K562 (cell line): ENCODE measurements at regions not wholly inside any gene's neighbourhood (a gene's known extent, or its start where the extent isn't known, plus 50 kb on each side); places are given as distances from the start of the nearest gene placed in this dataset.

Experiments used
- ATAC-seq: fragments of 200-7000 bp; cut with Tn5 transposase; 3 replicates; pipeline ENCODE4 v1.9.1; 2020; ENCODE audit warnings: moderate library complexity
- BruUV-seq: library from RNA; stranded (reverse); fragments of 400-500 nt; replicated peaks from 2 replicates; lab custom pipeline; 2021; lab: Mats Ljungman, UMichigan
- CTCF ChIA-PET: fragments of 300-600 bp; formaldehyde crosslinking; extraction: SDS; loops from one replicate; lab custom pipeline; 2021; ENCODE audit warnings: low intra/inter-chr PET ratio; lab: Yijun Ruan, JAX
- POLR2A ChIA-PET: fragments of 300-600, 350-650 bp; sonication (Branson Sonifier 250); formaldehyde crosslinking; extraction: SDS; loops from one replicate; lab custom pipeline; 2021; ENCODE audit warnings: antibody characterized with exemption, inconsistent platforms; lab: Yijun Ruan, JAX
- DNase-seq, 4 experiments: peaks; one replicate each; pipeline versions ENCODE4 v3.0.0 to v3.0.0-alpha.2; 2011 to 2018; ENCODE audit warnings: low spot score in 3 of 4, mixed read lengths in 3 of 4; ENCODE audit errors: extremely low read depth in 1 of 4
- FAIRE-seq: peaks from 2 replicates; lab custom pipeline; 2011; peaks lifted over from hg19 to GRCh38; lab: Jason Lieb, UNC
- H2AFZ ChIP-seq: 2 replicates; pipeline ENCODE4 v1.6.0; 2011; ENCODE audit warnings: low read depth, low read length, control low read depth, inconsistent platforms
- H3K27ac ChIP-seq: fragments of 200-600 bp; 3 replicates; pipeline ENCODE4 v1.8.0; 2011; ENCODE audit warnings: low read depth, mild to moderate bottlenecking, control low read depth, inconsistent platforms, low read length, moderate library complexity, mixed read lengths; ENCODE audit errors: extremely low read depth
- H3K27me3 ChIP-seq, 2 experiments: fragments of 300-600 bp in 1 of 2; 2 replicates in 1 of 2; 3 replicates in 1 of 2; pipeline versions ENCODE4 v1.6.0 to v1.8.0; 2011; ENCODE audit warnings: inconsistent platforms in 2 of 2, low read length in 2 of 2, mild to moderate bottlenecking in 1 of 2, mixed read lengths in 1 of 2, moderate library complexity in 1 of 2; ENCODE audit not compliant: control insufficient read depth in 2 of 2, insufficient read depth in 2 of 2
- H3K36me3 ChIP-seq: fragments of 300-600 bp; 3 replicates; pipeline ENCODE4 v1.8.0; 2011; ENCODE audit warnings: mild to moderate bottlenecking, low read length, inconsistent platforms; ENCODE audit not compliant: control insufficient read depth, insufficient read depth
- H3K4me1 ChIP-seq, 2 experiments: fragments of 200-600 bp in 1 of 2; replicated peaks in 1 of 2; 2 replicates in 1 of 2; 3 replicates in 1 of 2; pipeline versions ENCODE4 v1.5.1 to v1.8.0; 2011; ENCODE audit warnings: inconsistent platforms in 2 of 2, low read length in 2 of 2, mild to moderate bottlenecking in 1 of 2, mixed read lengths in 1 of 2, moderate library complexity in 1 of 2; ENCODE audit not compliant: control insufficient read depth in 2 of 2, insufficient read depth in 2 of 2
- H3K4me2 ChIP-seq: 2 replicates; pipeline ENCODE4 v1.6.1; 2011; ENCODE audit warnings: low read length, control low read depth, inconsistent platforms, mixed read lengths; ENCODE audit not compliant: insufficient read depth
- H3K4me3 ChIP-seq: fragments of 200-600 bp; sonication (generic), shearing (Covaris generic); 2 replicates; pipeline ENCODE4 v1.5.1; 2016; ENCODE audit warnings: control low read depth, inconsistent platforms
- H3K79me2 ChIP-seq: fragments of 200-600 bp; 3 replicates; pipeline ENCODE4 v1.8.0; 2011; ENCODE audit warnings: low read length, inconsistent platforms; ENCODE audit not compliant: control insufficient read depth, insufficient read depth
- H3K9ac ChIP-seq, 2 experiments: 2 replicates each; pipeline versions ENCODE4 v1.6.0 to v1.6.1; 2011; ENCODE audit warnings: low read depth in 2 of 2, low read length in 2 of 2, control low read depth in 1 of 2, inconsistent platforms in 1 of 2, mild to moderate bottlenecking in 1 of 2, mixed read lengths in 1 of 2; ENCODE audit not compliant: insufficient read depth in 1 of 2
- H3K9me1 ChIP-seq: one replicate; pipeline ENCODE4 v1.6.0; 2011; ENCODE audit warnings: inconsistent platforms, mild to moderate bottlenecking, low read length, moderate library complexity; ENCODE audit not compliant: control insufficient read depth, insufficient read depth
- H3K9me3 ChIP-seq: replicated peaks from 2 replicates; pipeline ENCODE4 v1.5.1; 2011; ENCODE audit warnings: low read depth, low read length, inconsistent platforms; ENCODE audit not compliant: control insufficient read depth, insufficient read depth
- H4K20me1 ChIP-seq: replicated peaks from 2 replicates; pipeline ENCODE4 v1.6.1; 2011; ENCODE audit warnings: low read length, inconsistent platforms, mixed read lengths; ENCODE audit not compliant: control insufficient read depth, insufficient read depth
- DMBX1 ChIP-seq: fragments of 250-450 bp; sonication (Bioruptor Pico); IDR thresholded peaks from 2 replicates; pipeline ENCODE4 v1.8.0; 2022; ENCODE audit warnings: inconsistent platforms, mild to moderate bottlenecking, moderate library complexity, borderline replicate concordance
- EWSR1 ChIP-seq: fragments of 450-650 bp; IDR thresholded peaks from 2 replicates; pipeline ENCODE4 v1.6.1; 2018; ENCODE audit warnings: borderline replicate concordance, mild to moderate bottlenecking, low read depth, moderate library complexity; ENCODE audit not compliant: partially characterized antibody
- ILK ChIP-seq: fragments of 450-650 bp; IDR thresholded peaks from 2 replicates; pipeline ENCODE4 v1.6.1; 2016; ENCODE audit warnings: missing genetic modification characterization, low read depth, mild to moderate bottlenecking, missing compliant biosample characterization, moderate library complexity, borderline replicate concordance
- LARP7 ChIP-seq: fragments of 450-650 bp; IDR thresholded peaks from 2 replicates; pipeline ENCODE4 v1.6.1; 2016
- NFE2 ChIP-seq: IDR thresholded peaks from 2 replicates; pipeline ENCODE4 v1.6.1; 2014; ENCODE audit warnings: antibody characterized with exemption, low read depth
- NRF1 ChIP-seq, 2 experiments: fragments of 450-650 bp; IDR thresholded peaks in 1 of 2; conservative IDR thresholded peaks in 1 of 2; 2 replicates each; pipeline ENCODE4 v1.6.1; 2014; ENCODE audit warnings: mild to moderate bottlenecking in 2 of 2
- SAP30 ChIP-seq: fragments of 200-600 bp; sonication (generic); IDR thresholded peaks from 2 replicates; pipeline ENCODE4 v1.6.1; 2012; ENCODE audit warnings: borderline replicate concordance, low read depth, mild to moderate bottlenecking, moderate library complexity, low read length, control low read depth, inconsistent platforms; ENCODE audit not compliant: insufficient read depth, poor library complexity, severe bottlenecking
- SMAD4 ChIP-seq: fragments of 250-450 bp; sonication (Bioruptor Pico); conservative IDR thresholded peaks from 2 replicates; pipeline ENCODE4 v1.8.0; 2021; ENCODE audit warnings: inconsistent platforms, mild to moderate bottlenecking, moderate library complexity
- TFAP4 ChIP-seq: sonication (generic); formaldehyde crosslinking; IDR thresholded peaks from 2 replicates; pipeline ENCODE4 v1.8.0; 2022; ENCODE audit warnings: missing genetic modification reagents, mild to moderate bottlenecking, moderate library complexity, borderline replicate concordance
- U2AF1 ChIP-seq: fragments of 200-400 bp; formaldehyde crosslinking; optimal IDR thresholded peaks from 2 replicates; pipeline ENCODE3; 2017; ENCODE audit warnings: mild to moderate bottlenecking, low read depth, low read length, moderate library complexity
- U2AF2 ChIP-seq: fragments of 200-400 bp; formaldehyde crosslinking; optimal IDR thresholded peaks from 2 replicates; pipeline ENCODE3; 2017; ENCODE audit warnings: low read depth, mild to moderate bottlenecking, low read length
- ZNF785 ChIP-seq: fragments of 250-450 bp; sonication (Bioruptor Pico); IDR thresholded peaks from 2 replicates; pipeline ENCODE4 v1.4.0; 2020; ENCODE audit warnings: mild to moderate bottlenecking
- WGBS: fragments of 100-300 bp; shearing (Covaris generic); methylation state at CpG from one replicate; pipeline ENCODE4 v1.1.6; 2016; ENCODE audit warnings: low coverage, mixed read lengths; ENCODE audit not compliant: insufficient coverage; ENCODE audit errors: missing lambda C conversion rate; 5-methylcytosine and 5-hydroxymethylcytosine counted together
- in situ Hi-C: fragments of 300-500 bp; cut with MboI; formaldehyde crosslinking; loops from 4 replicates; pipeline ENCODE4 v1.15.0; 2018; ENCODE audit warnings: inconsistent platforms, mixed read lengths
- intact Hi-C: fragments of 100-400 bp; cut with micrococcal nuclease; formaldehyde crosslinking; loops from 2 replicates; pipeline ENCODE4 v1.14.2; 2022

DNA sequence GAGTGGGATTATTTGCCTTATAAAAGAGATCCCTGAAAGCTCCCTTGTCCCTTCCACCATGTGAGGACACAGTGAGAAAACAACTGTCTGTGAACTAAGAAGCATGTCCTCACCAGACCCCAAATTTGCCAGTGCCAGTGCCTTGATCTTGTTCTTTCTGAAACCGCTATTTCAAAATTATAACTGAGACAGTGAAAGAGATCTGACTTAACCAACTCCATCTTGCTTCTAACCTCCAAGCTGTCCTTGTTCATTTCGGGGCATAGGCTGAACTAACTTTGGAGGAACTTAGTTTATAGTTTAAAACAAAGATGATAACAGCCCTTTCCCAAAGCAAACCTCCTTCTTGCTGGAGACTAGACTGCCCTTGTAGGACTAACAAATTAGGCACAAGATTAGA is 563.9 kb downstream of the ADCYAP1 start (continued):
- TF ChIP-seq U2AF1 (no peak), DMBX1 (CRISPR knock-in tag) (peak; percentile 59; the same call in 1 of the 2 replicates), ILK (tag) (peak; percentile 70), U2AF2 (no peak), ZNF785 (CRISPR knock-in tag) (no peak), SAP30 (no peak), EWSR1 (no peak)
- TF ChIP-seq, all 486 proteins: peak for 7

GRCh38 chr18:1475867-1476266 is 571.2 kb downstream of the ADCYAP1 start:
- Histone ChIP-seq H3K9ac (no peak overlapping the region), H3K4me1 (no peaks in the 10 kb centered on the region), H3K79me2 (no peaks in the 10 kb centered on the region), H3K4me3 (no peak overlapping the region), H3K27me3 (no peaks in the 10 kb centered on the region), H3K9me1 (no peaks in the 10 kb centered on the region), H4K20me1 (no peaks in the 10 kb centered on the region), H3K36me3 (no peaks in the 10 kb centered on the region), H3K27ac (no peak overlapping the region), H3K9me3 (no peaks in the 10 kb centered on the region), H2AFZ (peak overlapping the region; percentile 18; the same call in 1 of the 2 replicates), H3K4me2 (no peak overlapping the region)
- DNase-seq (no peak), FAIRE-seq (no peak), ATAC-seq (peak; percentile 42; the same call in 1 of the 3 replicates)
- 46% methylated on average over 7 of the region's 7 CpGs for WGBS
- no TSS peak for BruUV-seq
- ChIA-PET POLR2A (interaction anchor here (2.4 kb wide), 1 partner anchor 12 kb away, joined by 8 read pairs; no protein-coding TSS in a partner anchor), CTCF (interaction anchor here (0.6 kb wide), 1 partner anchor 859 kb away, joined by 3 read pairs; no protein-coding TSS in a partner anchor)
- in situ Hi-C loops, result no loop called here
- TF ChIP-seq LARP7 (no peak), TFAP4 (CRISPR knock-in tag) (peak; percentile 36; the same call in 1 of the 2 replicates), SMAD4 (CRISPR knock-in tag) (peak; percentile 38; the same call in 1 of the 2 replicates), NFE2 (no peak), NRF1 (conservative IDR thresholded peaks at IDR 0.05 in 1 of 2, IDR thresholded peaks at IDR 0.05 in 1 of 2) (peak; percentile 76 to 79)
- intact Hi-C loops, result no loop called here
